Cardiac muscle cell (in vitro differentiated cells and primary cell): ENCODE measurements at regions not wholly inside any gene's neighbourhood (a gene's known extent, or its start where the extent isn't known, plus 50 kb on each side); places are given as distances from the start of the nearest gene placed in this dataset.

Experiments used
- DNase-seq, 2 donors: peaks; one replicate each; pipeline versions ENCODE4 v3.0.0 to v3.0.0-alpha.2; 2010 to 2017; ENCODE audit warnings: low read depth in 1 of 2, low spot score in 1 of 2
- H3K27ac ChIP-seq: fragments of 200-600 bp; sonication (generic); 2 replicates; pipeline ENCODE4 v1.5.1; 2016
- H3K27me3 ChIP-seq: fragments of 200-600 bp; sonication (generic); 2 replicates; pipeline ENCODE4 v1.6.0; 2016; ENCODE audit warnings: control low read depth
- H3K36me3 ChIP-seq: fragments of 200-600 bp; sonication (generic); 2 replicates; pipeline ENCODE4 v1.5.1; 2016; ENCODE audit warnings: control low read depth
- H3K4me1 ChIP-seq: fragments of 200-600 bp; sonication (generic); 2 replicates; pipeline ENCODE4 v1.8.1; 2017; ENCODE audit warnings: low read depth, mild to moderate bottlenecking, mixed run types
- H3K4me3 ChIP-seq: fragments of 200-600 bp; sonication (generic); 2 replicates; pipeline ENCODE4 v1.5.1; 2016; ENCODE audit warnings: mild to moderate bottlenecking
- H3K9me3 ChIP-seq: fragments of 200-600 bp; sonication (generic); 2 replicates; pipeline ENCODE4 v1.5.1; 2017; ENCODE audit warnings: low read depth, mild to moderate bottlenecking, control low read depth
- TF ChIP-seq, protein P1 (sequence below): IDR thresholded peaks from 2 replicates; pipeline ENCODE4 v1.5.1; 2012; ENCODE audit warnings: low read depth, mild to moderate bottlenecking, low read length

GRCh38 chr2:190765386-190766173 lies 115.0 kb upstream of the GLS start:
- Histone ChIP-seq H3K27me3 (no peaks in the 10 kb centered on the region), H3K4me3 (no peak overlapping the region), H3K36me3 (no peaks in the 10 kb centered on the region), H3K9me3 (no peaks in the 10 kb centered on the region), H3K27ac (no peak overlapping the region), H3K4me1 (peaks cover 5% of the 10 kb centered on the region)
- TF ChIP-seq, protein P1, sequence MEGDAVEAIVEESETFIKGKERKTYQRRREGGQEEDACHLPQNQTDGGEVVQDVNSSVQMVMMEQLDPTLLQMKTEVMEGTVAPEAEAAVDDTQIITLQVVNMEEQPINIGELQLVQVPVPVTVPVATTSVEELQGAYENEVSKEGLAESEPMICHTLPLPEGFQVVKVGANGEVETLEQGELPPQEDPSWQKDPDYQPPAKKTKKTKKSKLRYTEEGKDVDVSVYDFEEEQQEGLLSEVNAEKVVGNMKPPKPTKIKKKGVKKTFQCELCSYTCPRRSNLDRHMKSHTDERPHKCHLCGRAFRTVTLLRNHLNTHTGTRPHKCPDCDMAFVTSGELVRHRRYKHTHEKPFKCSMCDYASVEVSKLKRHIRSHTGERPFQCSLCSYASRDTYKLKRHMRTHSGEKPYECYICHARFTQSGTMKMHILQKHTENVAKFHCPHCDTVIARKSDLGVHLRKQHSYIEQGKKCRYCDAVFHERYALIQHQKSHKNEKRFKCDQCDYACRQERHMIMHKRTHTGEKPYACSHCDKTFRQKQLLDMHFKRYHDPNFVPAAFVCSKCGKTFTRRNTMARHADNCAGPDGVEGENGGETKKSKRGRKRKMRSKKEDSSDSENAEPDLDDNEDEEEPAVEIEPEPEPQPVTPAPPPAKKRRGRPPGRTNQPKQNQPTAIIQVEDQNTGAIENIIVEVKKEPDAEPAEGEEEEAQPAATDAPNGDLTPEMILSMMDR = no peak
- peak in 1 of 2 donors; percentile 71 for DNase-seq

GRCh38 chr2:190766174-190766572 lies 114.4 kb upstream of the GLS start:
- DNase-seq = no peak
- H3K36me3 ChIP-seq = no peaks in the 10 kb centered on the region
- no peak overlapping the region for H3K27ac ChIP-seq
- no peaks in the 10 kb centered on the region for H3K9me3 ChIP-seq
- TF ChIP-seq, protein P1 = no peak
- H3K4me1 ChIP-seq = peaks cover 5% of the 10 kb centered on the region
- H3K4me3 ChIP-seq = no peak overlapping the region
- no peaks in the 10 kb centered on the region for H3K27me3 ChIP-seq

- no peak for DNase-seq
- Histone ChIP-seq H3K9me3 (no peaks in the 10 kb centered on the region), H3K36me3 (no peaks in the 10 kb centered on the region), H3K27ac (no peak overlapping the region), H3K27me3 (no peaks in the 10 kb centered on the region), H3K4me3 (no peak overlapping the region), H3K4me1 (peaks cover 5% of the 10 kb centered on the region)
- TF ChIP-seq, protein P1 = no peak
These were observed 114.0 kb upstream of the GLS start for GRCh38 chr2:190766595-190766994.

- TF ChIP-seq, protein P1 = no peak
- H3K27ac ChIP-seq = no peak overlapping the region
- no peak overlapping the region for H3K4me3 ChIP-seq
- H3K27me3 ChIP-seq = no peaks in the 10 kb centered on the region
- no peaks in the 10 kb centered on the region for H3K9me3 ChIP-seq
- DNase-seq = no peak
- H3K36me3 ChIP-seq = no peaks in the 10 kb centered on the region
- no peaks in the 10 kb centered on the region for H3K4me1 ChIP-seq
These were observed 112.8 kb upstream of the GLS start for GRCh38 chr2:190767821-190768220.

- Histone ChIP-seq H3K4me3 (no peak overlapping the region), H3K9me3 (no peaks in the 10 kb centered on the region), H3K36me3 (no peaks in the 10 kb centered on the region), H3K27ac (no peak overlapping the region), H3K4me1 (no peaks in the 10 kb centered on the region), H3K27me3 (no peaks in the 10 kb centered on the region)
- no peak for DNase-seq
- TF ChIP-seq, protein P1 = no peak
These were observed 111.4 kb upstream of the GLS start for GRCh38 chr2:190769258-190769657.
